ENCODE measurements at regions not wholly inside any gene's neighbourhood (a gene's known extent, or its start where the extent isn't known, plus 50 kb on each side); places are given as distances from the start of the nearest gene placed in this dataset.

- ATAC-seq (ENCODE audit: low FRiP score in 2 of 2) = no peak
- no peak for DNase-seq
- Histone ChIP-seq H3K4me1 (no peaks in the 10 kb centered on the region), H3K36me3 (peaks cover 2 to 10% (median 4%) of the 10 kb centered on the region in 4 donors), H3K27ac (no peak overlapping the region), H3K4me3 (no peak overlapping the region), H3K27me3 (no peaks in the 10 kb centered on the region), H3K9me3 (no peaks in the 10 kb centered on the region)
- TF ChIP-seq POLR2A (IDR thresholded peaks at IDR 0.05) (no peak), EP300 (IDR thresholded peaks at IDR 0.05) (no peak), CTCF (IDR thresholded peaks at IDR 0.05) (no peak), POLR2AphosphoS5 (IDR thresholded peaks at IDR 0.05) (no peak)
- 92 to 98% methylated on average over 2 of the region's 2 CpGs for WGBS, 2 donors
Measured at GRCh38 chr6:154942770-154943169, 52.3 kb upstream of the TIAM2 start.

GRCh38 chr6:154945271-154945890, 49.7 kb upstream of the TIAM2 start:
- Histone ChIP-seq H3K4me1 (no peaks in the 10 kb centered on the region), H3K9me3 (no peaks in the 10 kb centered on the region), H3K36me3 (peaks cover 2 to 10% (median 4%) of the 10 kb centered on the region in 4 donors), H3K27ac (no peak overlapping the region), H3K4me3 (no peak overlapping the region), H3K27me3 (no peaks in the 10 kb centered on the region)
- no peak for DNase-seq
- no peak for ATAC-seq (ENCODE audit: low FRiP score in 2 of 2)
- WGBS, 2 donors = 87 to 88% methylated on average over 11 of the region's 11 CpGs
- TF ChIP-seq EP300 (IDR thresholded peaks at IDR 0.05) (no peak), POLR2AphosphoS5 (IDR thresholded peaks at IDR 0.05) (no peak), CTCF (IDR thresholded peaks at IDR 0.05) (no peak), POLR2A (IDR thresholded peaks at IDR 0.05) (no peak)

Small RNAs in the stretch of these regions (small RNA-seq; reads per million reads assigned to genes)
- gene RF00096 = 0 reads per million in 4 donors

Data from upper lobe of left lung (tissue), 6 donors.